IPS-18c (cell line): ENCODE measurements at regions not wholly inside any gene's neighbourhood (a gene's known extent, or its start where the extent isn't known, plus 50 kb on each side); places are given as distances from the start of the nearest gene placed in this dataset.

Experiments
- H3K4me3 ChIP-seq: 2 replicates; pipeline ENCODE4 v1.7.0; 2013; ENCODE audit warnings: low read depth, mild to moderate bottlenecking, low read length, moderate library complexity; ENCODE audit not compliant: insufficient read depth
- H3K9me3 ChIP-seq: one replicate; pipeline ENCODE4 v1.6.1; 2013; ENCODE audit warnings: mild to moderate bottlenecking, low read length, moderate library complexity; ENCODE audit not compliant: control insufficient read depth, insufficient read depth

DNA sequence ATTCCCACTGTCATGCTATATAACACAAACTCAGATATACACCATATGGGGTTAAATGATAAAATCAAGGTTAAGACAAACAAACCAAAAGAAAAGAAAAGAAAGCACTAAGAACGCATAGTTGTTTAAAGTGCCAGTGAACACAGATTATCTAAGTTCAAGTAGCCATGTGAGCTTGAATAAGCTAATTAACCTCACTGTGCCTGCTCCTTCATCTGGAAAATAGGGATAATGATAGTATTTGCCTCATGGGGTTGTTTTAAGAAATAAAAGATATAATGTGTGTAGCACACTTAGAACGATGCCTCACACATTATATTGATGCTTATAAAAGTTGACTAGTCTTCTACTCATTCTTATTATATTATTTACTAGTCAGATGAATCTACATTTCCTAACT is 72.6 kb upstream of the IL12A start:
- Histone ChIP-seq H3K9me3 (no peaks in the 10 kb centered on the region), H3K4me3 (no peak overlapping the region)

DNA sequence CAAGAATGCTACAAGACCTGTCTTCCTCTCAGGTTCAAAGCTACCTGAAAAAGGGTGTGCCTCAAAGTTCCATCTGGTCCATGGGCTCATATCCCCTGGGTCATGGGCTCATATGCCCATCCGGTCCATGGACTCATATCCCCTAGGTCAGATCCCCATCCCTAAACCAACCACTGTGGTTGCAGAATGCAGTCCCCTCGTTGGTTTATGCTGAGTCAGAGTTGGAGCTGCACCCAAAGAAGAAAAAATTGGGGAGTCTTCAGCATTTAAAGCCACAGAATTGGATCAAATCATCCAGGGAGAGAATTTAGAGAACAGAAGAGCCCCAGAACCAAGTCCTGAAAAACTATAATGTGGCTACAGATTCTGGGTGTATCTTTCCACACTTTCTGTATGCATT is 71.5 kb upstream of the IL12A start:
- Histone ChIP-seq H3K4me3 (no peak overlapping the region), H3K9me3 (no peaks in the 10 kb centered on the region)

DNA sequence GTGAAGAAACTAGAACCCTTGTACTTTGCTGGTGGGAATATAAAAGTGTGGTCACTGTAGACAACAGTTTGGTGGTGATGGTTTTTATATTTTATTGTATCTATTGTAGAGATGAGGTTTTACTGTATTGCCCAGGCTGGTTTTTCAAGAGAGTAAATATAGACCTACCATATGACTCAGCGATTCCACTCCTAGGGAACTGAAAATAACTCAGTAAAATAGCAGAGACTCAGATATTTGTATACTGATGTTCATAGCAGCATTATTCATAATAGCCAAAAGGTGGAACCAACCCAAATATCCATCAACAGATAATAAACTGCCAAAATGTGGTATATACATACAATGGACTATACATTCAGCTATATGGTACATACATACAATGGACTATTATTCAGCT is 68.8 kb upstream of the IL12A start:
- no peaks in the 10 kb centered on the region for H3K9me3 ChIP-seq

DNA sequence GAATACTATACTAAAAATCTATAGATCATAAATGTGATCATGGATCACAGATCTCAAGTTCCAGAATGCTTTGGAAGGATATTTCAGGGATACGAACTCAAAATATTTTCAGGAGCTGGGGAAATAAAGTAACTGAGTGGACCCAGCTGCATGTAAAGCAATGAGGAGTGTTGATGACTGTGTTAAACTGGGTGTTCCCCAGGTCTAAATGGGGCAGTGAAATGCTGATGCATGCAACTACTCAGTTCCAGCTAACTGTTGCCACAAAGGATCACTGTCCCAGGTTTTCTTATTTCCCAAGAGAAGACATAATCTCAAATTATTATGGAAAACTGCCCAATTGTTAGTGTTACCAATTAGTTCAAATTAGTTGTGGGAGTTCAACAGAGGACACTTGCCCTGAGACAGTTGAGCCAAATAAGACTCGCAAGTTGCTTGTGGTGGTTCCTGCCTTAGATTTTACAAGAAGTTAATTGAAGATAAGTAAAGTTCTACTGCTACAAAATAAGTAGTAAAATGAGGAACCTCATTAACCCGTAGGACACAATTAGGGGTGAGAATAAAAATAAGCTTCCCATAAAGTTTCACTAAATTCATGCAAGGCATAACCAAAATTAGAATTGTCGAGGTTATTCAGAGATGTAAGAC is 66.3 kb upstream of the IL12A start:
- Histone ChIP-seq H3K4me3 (no peak overlapping the region), H3K9me3 (no peaks in the 10 kb centered on the region)

More for the DNA sequence above, 68.8 kb upstream of the IL12A start:
- H3K4me3 ChIP-seq = no peak overlapping the region

DNA sequence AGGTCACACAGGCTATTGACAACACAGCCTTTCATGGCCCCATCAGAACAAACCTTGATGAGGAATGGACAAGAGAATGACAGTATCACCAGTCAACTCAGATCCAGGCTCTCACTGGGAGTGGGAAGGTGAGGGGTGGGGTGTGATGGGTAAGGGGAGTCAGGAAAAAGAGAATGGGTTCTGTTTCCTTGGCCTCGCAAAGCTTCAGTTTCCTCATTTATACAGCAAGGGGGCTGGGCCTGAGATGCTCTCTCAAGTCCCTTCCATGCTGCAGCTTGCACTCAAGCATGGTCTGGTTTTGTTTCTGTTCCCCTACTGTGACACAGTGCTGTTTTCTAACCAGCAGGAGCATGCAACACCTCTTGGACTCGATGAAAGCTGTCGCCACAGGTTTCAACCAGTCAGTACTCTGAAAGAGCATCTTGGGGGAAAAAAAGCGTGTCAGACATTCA is 65.7 kb upstream of the IL12A start:
- H3K4me3 ChIP-seq = no peak overlapping the region

DNA sequence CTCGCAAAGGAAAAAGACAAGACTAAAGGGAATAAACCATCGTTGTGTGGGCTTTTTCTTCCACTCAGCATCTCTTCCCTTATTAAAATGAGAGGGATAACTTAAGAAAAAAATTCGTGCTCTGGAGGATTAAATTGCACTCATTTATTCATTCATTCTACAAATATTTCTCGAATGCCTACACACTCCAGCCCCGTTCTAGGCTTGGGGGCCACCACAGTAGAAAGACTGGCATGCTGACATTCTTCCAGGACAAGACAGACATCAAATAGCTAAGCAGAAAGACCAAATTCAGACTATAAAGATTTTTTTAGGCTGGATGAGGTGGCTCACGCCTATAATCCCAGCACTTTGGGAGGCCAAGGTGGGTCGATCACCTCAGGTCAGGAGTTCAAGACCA is 65.3 kb upstream of the IL12A start:
- no peak overlapping the region for H3K4me3 ChIP-seq

More for the DNA sequence above, 65.7 kb upstream of the IL12A start:
- no peaks in the 10 kb centered on the region for H3K9me3 ChIP-seq

DNA sequence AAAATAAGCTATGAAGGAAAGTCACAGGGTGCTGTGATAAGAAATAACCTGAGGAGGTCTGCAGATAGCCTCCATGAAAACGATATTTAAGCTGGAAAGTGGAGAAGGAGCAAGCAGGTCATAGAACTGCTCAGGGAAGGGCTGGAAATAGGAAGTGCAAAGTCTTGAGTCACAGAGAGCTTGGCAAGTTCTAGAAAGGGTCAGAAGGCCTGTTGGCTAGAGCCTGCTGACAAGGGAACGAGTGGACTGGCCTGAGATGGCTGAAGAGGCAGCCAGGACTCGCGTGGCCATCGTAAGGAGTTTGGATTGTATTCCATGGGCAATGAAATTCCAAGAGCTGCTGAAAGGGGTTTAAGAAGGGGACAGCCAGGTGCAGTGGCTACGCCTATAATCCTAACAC is 64.7 kb upstream of the IL12A start:
- Histone ChIP-seq H3K4me3 (no peak overlapping the region), H3K9me3 (no peaks in the 10 kb centered on the region)

More for the DNA sequence above, 65.3 kb upstream of the IL12A start:
- H3K9me3 ChIP-seq = no peaks in the 10 kb centered on the region

DNA sequence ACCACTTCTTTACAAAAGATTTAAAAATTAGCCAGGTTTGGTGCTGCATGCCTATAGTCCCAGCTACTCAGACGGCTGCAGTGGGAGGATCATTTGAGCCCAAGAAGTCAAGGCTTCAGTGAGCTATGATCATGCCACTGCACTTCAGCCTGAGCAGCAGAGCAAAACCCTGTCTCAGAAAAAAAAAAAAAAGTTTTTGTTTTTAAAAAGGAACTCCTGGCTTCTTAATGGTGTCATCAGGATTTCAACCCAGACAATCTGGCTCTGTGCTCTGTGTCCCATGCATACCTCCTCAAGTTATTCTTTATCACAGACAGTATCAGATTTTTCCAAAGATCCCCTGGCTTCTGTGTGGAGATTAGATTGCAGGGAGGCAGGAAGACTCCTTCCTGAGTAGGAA is 64.2 kb upstream of the IL12A start:
- no peak overlapping the region for H3K4me3 ChIP-seq
- no peaks in the 10 kb centered on the region for H3K9me3 ChIP-seq

DNA sequence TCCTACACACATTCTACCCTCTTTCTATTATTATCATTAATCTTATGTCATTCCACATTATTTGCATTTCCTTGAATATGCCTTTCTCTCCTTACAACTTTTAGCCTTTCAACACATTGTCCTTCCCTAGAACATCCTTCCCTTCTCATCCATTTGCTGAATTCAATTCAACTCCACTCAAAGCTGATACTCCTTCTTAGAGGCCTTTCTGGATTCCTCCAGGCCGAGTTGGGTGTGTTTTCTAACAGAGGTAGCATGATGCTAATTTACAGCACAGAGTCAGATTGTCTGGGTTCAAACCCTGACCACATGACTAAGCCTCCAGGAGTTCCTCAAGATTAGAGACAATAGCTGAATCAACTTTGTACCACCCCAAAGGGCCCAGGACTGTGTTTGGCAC is 63.4 kb upstream of the IL12A start:
- H3K9me3 ChIP-seq = no peaks in the 10 kb centered on the region
- no peak overlapping the region for H3K4me3 ChIP-seq

DNA sequence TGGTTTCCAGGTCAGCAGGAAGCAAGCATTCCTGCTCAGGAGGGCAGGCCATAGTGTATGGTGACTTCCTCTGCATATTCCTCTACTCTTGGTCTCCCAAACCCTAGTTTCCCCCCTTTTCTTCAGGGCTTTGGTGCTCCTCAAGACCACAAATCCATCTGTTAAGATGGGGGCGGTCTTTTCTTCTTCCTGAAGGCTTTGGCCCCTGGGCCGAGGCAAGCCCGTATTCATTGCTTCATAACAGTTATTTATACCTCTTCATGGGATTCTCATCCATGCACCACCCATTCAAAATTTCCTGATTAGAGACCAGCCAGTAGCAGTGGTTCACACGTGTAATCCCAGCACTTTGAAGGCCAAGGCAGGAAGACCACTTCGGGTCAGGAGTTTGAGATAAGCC is 62.1 kb upstream of the IL12A start:
- Histone ChIP-seq H3K4me3 (no peak overlapping the region), H3K9me3 (no peaks in the 10 kb centered on the region)

DNA sequence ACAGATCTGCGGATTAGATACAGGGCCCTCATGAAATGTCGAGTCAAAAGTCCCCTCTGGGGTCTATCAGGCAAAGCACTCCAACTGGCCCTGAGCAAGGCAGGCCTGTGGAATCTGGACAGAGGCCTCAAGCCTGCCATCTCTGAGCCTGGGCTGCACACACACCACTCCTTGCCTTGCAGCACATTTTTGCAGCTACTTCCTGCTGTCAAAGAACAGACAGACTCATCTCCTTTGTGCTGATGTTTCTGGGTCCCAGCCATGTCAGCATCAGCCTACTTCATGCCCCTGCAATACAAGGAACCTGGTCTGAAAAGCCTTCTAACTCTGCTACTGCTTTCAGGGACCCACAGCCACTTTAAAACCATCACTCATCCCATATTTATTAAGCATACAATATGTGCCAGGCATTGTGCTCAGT is 60.6 kb upstream of the IL12A start:
- Histone ChIP-seq H3K4me3 (no peak overlapping the region), H3K9me3 (peaks cover 1% of the 10 kb centered on the region)

DNA sequence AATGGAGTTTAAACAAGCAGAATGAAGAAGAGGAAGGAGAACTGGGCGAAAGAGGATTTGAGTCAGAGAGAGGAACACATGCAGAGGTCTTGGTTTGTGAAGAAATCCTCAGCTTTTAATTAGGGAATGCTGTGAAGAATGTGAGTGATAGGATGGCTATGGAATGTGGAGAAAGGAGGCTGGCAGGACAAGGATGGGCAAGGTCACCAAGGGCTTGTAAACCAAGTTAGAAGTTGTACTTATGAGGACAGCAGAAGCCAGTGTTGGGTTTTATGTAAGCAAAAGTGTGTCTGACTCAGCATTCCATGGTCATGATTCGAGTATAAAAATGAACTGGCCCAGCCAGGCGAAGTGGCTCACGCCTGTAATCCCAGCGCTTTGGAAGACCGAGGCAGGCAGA is 60.0 kb upstream of the IL12A start:
- H3K4me3 ChIP-seq = no peak overlapping the region
- peaks cover 6% of the 10 kb centered on the region for H3K9me3 ChIP-seq

DNA sequence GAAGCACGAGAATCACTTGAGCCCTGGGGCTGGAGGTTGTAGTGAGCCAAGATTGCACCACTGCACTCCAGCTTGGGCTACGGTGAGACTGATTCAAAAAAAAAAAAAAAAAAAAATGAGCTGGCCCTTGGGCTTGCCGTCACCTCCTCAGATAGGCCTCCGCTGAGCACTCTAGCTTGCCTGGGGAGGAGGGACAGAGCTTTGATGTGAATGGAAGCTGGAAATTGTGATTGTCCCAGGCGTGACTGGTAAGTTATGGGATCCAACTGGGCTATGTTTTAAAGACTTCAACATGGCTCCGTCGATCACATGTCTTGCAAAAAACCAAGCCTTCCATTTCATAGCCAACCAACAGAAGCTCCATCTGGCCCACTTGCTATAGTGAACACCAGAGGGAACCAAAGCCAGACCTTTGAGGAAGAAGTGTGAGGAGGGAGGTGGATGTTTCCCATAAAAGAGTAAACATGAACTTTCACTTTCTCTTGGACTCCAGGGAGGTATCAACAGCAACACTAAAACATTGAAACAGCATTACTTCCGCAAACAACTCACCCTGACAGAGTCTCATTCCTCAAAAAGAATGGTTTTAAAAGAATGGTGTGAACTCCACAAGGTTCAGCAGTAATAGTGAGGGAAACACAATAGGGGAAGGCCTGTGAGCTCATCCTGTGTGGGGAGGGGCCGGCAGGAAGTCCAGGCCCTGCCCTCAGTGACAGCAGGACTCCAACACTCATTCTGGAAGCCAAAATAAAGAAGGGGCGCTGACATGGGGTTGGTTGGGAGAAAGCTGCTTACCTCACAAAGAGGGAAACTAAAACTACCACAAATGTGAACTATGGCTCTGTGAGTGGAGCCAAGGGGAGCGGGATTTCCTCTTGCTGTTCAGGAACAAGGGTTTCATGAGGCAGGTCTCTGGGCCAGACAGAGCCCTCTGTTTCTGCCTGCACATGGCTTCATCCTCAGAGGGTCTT is 59.2 kb upstream of the IL12A start:
- Histone ChIP-seq H3K9me3 (peaks cover 10% of the 10 kb centered on the region), H3K4me3 (no peak overlapping the region)

DNA sequence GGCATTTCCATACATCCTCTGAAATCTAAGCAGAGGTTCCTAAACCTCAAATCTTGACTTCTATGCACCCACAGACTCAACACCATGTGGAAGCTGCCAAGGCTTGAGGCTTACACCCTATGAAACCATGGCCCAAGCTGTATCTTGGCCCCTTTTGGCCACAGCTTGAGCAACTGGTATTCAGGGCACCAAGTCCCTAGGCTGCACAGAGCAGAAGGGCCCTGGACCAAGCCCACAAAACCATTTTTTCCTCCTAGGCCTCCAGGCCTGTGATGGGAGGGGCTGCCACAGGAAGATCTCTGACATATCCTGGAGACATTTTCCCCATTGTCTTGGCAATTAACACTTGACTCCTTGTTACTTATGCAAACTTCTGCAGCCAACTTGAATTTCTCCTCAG is 54.4 kb upstream of the IL12A start:
- no peak overlapping the region for H3K4me3 ChIP-seq
- peaks cover 12% of the 10 kb centered on the region for H3K9me3 ChIP-seq

DNA sequence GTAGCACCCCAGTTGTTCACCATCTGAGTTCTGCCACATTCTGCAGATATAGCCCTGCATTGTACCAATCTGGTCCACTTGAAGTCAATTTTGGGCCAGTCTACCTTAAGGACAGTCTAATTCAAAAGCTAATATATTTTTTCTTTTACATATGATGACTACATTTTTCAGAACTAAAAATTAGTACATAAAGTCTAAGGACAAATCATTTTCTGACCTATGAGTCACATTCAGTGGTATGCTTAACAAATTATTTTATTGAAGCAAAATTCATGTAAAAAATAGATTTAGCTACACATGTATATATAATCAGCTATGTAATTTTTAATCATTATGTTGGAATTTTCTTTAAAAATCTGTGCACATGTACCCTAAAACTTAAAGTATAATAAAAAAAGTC is 52.1 kb upstream of the IL12A start:
- H3K9me3 ChIP-seq = peaks cover 12% of the 10 kb centered on the region
- H3K4me3 ChIP-seq = no peak overlapping the region

DNA sequence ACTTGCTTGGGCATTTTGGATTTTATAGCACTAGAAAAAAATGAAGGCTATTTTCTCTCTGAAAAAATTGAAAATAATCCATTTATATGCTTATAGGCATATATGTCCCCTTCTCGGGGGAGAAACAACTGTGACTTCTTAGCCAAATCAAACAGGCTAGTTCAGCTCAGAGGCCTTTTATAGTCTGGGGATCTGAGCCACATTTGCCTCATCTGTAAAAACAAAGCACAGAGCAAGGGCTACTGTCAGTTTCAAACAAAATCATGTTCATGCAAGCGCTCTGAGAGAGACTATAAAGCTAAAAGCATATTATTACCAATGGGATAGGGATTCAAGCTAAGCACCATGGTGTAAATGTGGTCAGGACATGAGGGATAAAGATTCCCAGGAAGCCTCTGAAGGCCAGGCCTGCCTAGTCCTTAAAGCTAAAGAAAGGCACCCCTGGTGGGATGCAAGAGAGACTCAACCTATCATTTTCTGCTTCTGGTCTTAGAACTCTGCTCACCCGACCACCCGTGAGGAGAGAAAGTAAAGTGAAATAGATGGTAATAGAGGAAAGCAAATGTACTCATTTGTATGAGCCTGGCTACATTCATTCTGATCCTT is 51.0 kb upstream of the IL12A start:
- Histone ChIP-seq H3K4me3 (no peak overlapping the region), H3K9me3 (peaks cover 12% of the 10 kb centered on the region)

DNA sequence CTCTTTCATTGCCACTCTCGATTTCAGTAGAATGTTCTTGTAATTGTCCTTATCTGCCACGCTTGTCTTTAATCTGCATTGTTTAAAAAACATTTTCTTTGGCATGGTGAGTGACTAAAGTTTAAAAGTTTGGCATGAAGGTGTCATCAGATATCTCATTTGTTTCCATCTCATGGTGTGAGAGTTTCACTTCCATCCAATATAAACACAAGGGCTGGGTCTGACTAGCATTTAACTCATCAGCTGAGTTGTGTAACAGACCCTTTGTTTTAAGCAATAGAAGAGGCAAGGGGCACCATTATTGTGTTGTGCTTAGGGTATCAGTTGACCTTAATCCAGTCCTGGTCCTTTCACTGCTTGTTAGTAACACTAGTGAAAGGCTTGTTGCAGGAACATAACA is 49.9 kb upstream of the IL12A start:
- H3K9me3 ChIP-seq = peaks cover 6% of the 10 kb centered on the region
- no peak overlapping the region for H3K4me3 ChIP-seq
